Calu3 (cell line): ENCODE measurements at regions not wholly inside any gene's neighbourhood (a gene's known extent, or its start where the extent isn't known, plus 50 kb on each side); places are given as distances from the start of the nearest gene placed in this dataset.

ENCODE experiments used
- BruUV-seq: library from RNA; stranded (reverse); fragments of 400-500 nt; replicated peaks from 2 replicates; lab custom pipeline; 2021; lab: Mats Ljungman, UMichigan
- CTCF ChIA-PET: fragments of 300-600 bp; sonication (Branson Sonifier 250); formaldehyde crosslinking; loops from one replicate; lab custom pipeline; 2022; ENCODE audit warnings: antibody characterized with exemption; lab: Charles Lee
- DNase-seq: peaks from one replicate; pipeline ENCODE4 v3.0.0; 2022
- H3K27ac Mint-ChIP-seq: one replicate; pipeline ENCODE4 v1.8.0; 2022; ENCODE audit warnings: mixed read lengths; ENCODE audit not compliant: unreplicated experiment
- H3K27me3 Mint-ChIP-seq: one replicate; pipeline ENCODE4 v1.8.0; 2022; ENCODE audit warnings: mixed read lengths; ENCODE audit not compliant: unreplicated experiment
- H3K36me3 Mint-ChIP-seq: one replicate; pipeline ENCODE4 v1.8.0; 2022; ENCODE audit warnings: mild to moderate bottlenecking, moderate library complexity, mixed read lengths; ENCODE audit not compliant: insufficient read depth, unreplicated experiment
- H3K4me1 Mint-ChIP-seq: one replicate; pipeline ENCODE4 v1.8.0; 2022; ENCODE audit warnings: mild to moderate bottlenecking, low read depth, mixed read lengths; ENCODE audit not compliant: unreplicated experiment
- H3K4me3 Mint-ChIP-seq: one replicate; pipeline ENCODE4 v1.8.0; 2022; ENCODE audit warnings: mild to moderate bottlenecking, low read depth, moderate library complexity, mixed read lengths; ENCODE audit not compliant: unreplicated experiment
- H3K9me3 Mint-ChIP-seq: one replicate; pipeline ENCODE4 v1.8.0; 2022; ENCODE audit warnings: low read depth, mixed read lengths; ENCODE audit not compliant: unreplicated experiment
- CTCF ChIP-seq: fragments of 200-600 bp; IDR thresholded peaks from one replicate; pipeline ENCODE4 v1.8.0; 2022; ENCODE audit warnings: antibody characterized with exemption; ENCODE audit not compliant: unreplicated experiment
- intact Hi-C: fragments of 100-400 bp; cut with micrococcal nuclease; formaldehyde crosslinking; loops from one replicate; pipeline ENCODE4 v1.10.0; 2022; ENCODE audit not compliant: unreplicated experiment

- Mint-ChIP-seq H3K36me3 (no peaks in the 10 kb centered on the region), H3K4me3 (no peak overlapping the region), H3K27me3 (no peaks in the 10 kb centered on the region), H3K9me3 (no peaks in the 10 kb centered on the region), H3K27ac (no peak overlapping the region), H3K4me1 (no peaks in the 10 kb centered on the region)
- no peak for DNase-seq
- TF ChIP-seq CTCF: no peak
- intact Hi-C loops: no loop called here
- CTCF ChIA-PET: no interaction called here
- no TSS peak for BruUV-seq
These were observed 94.7 kb upstream of the CWC22 start for GRCh38 chr2:180101846-180102245.

GRCh38 chr2:180099308-180099707 is 92.2 kb upstream of the CWC22 start:
- BruUV-seq: no TSS peak
- H3K9me3 Mint-ChIP-seq: no peaks in the 10 kb centered on the region
- DNase-seq: no peak
- intact Hi-C loops: no loop called here
- no peaks in the 10 kb centered on the region for H3K4me1 Mint-ChIP-seq
- H3K27ac Mint-ChIP-seq: no peak overlapping the region
- CTCF ChIA-PET: no interaction called here
- no peaks in the 10 kb centered on the region for H3K36me3 Mint-ChIP-seq
- no peak for TF ChIP-seq CTCF
- H3K27me3 Mint-ChIP-seq: no peaks in the 10 kb centered on the region
- H3K4me3 Mint-ChIP-seq: no peak overlapping the region

GRCh38 chr2:180085144-180085543 is 78.0 kb upstream of the CWC22 start:
- Mint-ChIP-seq H3K4me3 (no peak overlapping the region), H3K27me3 (no peaks in the 10 kb centered on the region), H3K27ac (no peak overlapping the region), H3K4me1 (no peaks in the 10 kb centered on the region), H3K9me3 (peaks cover 14% of the 10 kb centered on the region), H3K36me3 (no peaks in the 10 kb centered on the region)
- no peak for DNase-seq
- intact Hi-C loops: no loop called here
- no peak for TF ChIP-seq CTCF
- no TSS peak for BruUV-seq
- CTCF ChIA-PET: interaction anchor here (0.6 to 0.7 kb wide), 2 partner anchors 10 to 1346 kb away, joined by 3 read pairs; no protein-coding TSS in a partner anchor

GRCh38 chr2:180077295-180077906 is 70.3 kb upstream of the CWC22 start:
- Mint-ChIP-seq H3K4me1 (no peaks in the 10 kb centered on the region), H3K4me3 (no peak overlapping the region), H3K27ac (no peak overlapping the region), H3K36me3 (no peaks in the 10 kb centered on the region), H3K9me3 (peaks cover 12% of the 10 kb centered on the region), H3K27me3 (no peaks in the 10 kb centered on the region)
- no TSS peak for BruUV-seq
- intact Hi-C loops: loop anchor here (1.0 kb wide), 1 partner anchor 234 kb away; no protein-coding TSS in a partner anchor
- peak; percentile 71 for TF ChIP-seq CTCF
- no peak for DNase-seq
- CTCF ChIA-PET: no interaction called here
